HepG2 (cell line): ENCODE measurements at regions not wholly inside any gene's neighbourhood (a gene's known extent, or its start where the extent isn't known, plus 50 kb on each side); places are given as distances from the start of the nearest gene placed in this dataset.

Experiments used
- ATAC-seq: fragments of 200-7000 bp; cut with Tn5 transposase; 3 replicates; pipeline ENCODE4 v1.9.1; 2020; ENCODE audit warnings: mild to moderate bottlenecking, moderate library complexity
- BruUV-seq: library from RNA; stranded (reverse); fragments of 400-500 nt; replicated peaks from 2 replicates; lab custom pipeline; 2021; lab: Mats Ljungman, UMichigan
- CTCF ChIA-PET: fragments of 300-600 bp; formaldehyde crosslinking; extraction: SDS; loops from one replicate; lab custom pipeline; 2021; ENCODE audit warnings: low total read pairs, inconsistent platforms, low intra/inter-chr PET ratio; lab: Yijun Ruan, JAX
- POLR2A ChIA-PET: fragments of 350-600 bp; sonication (Branson Sonifier 250); formaldehyde crosslinking; loops from one replicate; lab custom pipeline; 2020; ENCODE audit warnings: antibody characterized with exemption, inconsistent platforms; lab: Yijun Ruan, JAX
- DNase-seq: peaks from one replicate; pipeline ENCODE4 v3.0.0-alpha.2; 2015; ENCODE audit warnings: low spot score
- FAIRE-seq: peaks from 3 replicates; lab custom pipeline; 2011; peaks lifted over from hg19 to GRCh38; lab: Jason Lieb, UNC
- H2AFZ ChIP-seq: one replicate; pipeline ENCODE4 v1.6.1; 2011; ENCODE audit warnings: low read length, inconsistent platforms
- H3K27ac ChIP-seq: fragments of 300-600 bp; 3 replicates; pipeline ENCODE4 v1.8.0; 2011; ENCODE audit warnings: mixed run types, mild to moderate bottlenecking, mixed read lengths, low read length, inconsistent platforms; ENCODE audit not compliant: insufficient read depth; ENCODE audit errors: extremely low read length
- H3K27me3 ChIP-seq, 2 experiments: fragments of 200-600 bp in 1 of 2; 2 replicates in 1 of 2; 3 replicates in 1 of 2; pipeline versions ENCODE4 v1.6.0 to v1.8.0; 2011; ENCODE audit warnings: low read length in 2 of 2, mild to moderate bottlenecking in 2 of 2, moderate library complexity in 2 of 2, inconsistent platforms in 1 of 2; ENCODE audit not compliant: insufficient read depth in 2 of 2, control insufficient read depth in 1 of 2
- H3K36me3 ChIP-seq, 2 experiments: fragments of 200-600 bp in 1 of 2; replicated peaks in 1 of 2; 2 replicates in 1 of 2; 3 replicates in 1 of 2; pipeline versions ENCODE4 v1.5.1 to v1.8.0; 2011; ENCODE audit warnings: low read length in 2 of 2, inconsistent platforms in 1 of 2; ENCODE audit not compliant: insufficient read depth in 2 of 2, control insufficient read depth in 1 of 2
- H3K4me1 ChIP-seq: 2 replicates; pipeline ENCODE4 v1.5.1; 2012; ENCODE audit warnings: low read length, inconsistent platforms; ENCODE audit not compliant: insufficient read depth
- H3K4me2 ChIP-seq: 2 replicates; pipeline ENCODE4 v1.6.0; 2011; ENCODE audit warnings: low read depth, low read length, inconsistent platforms
- H3K4me3 ChIP-seq, 3 experiments: fragments of 200-600 bp in 1 of 3; sonication (generic), shearing (Covaris generic) in 1 of 3; replicated peaks in 1 of 3; 2 replicates each; pipeline ENCODE4 v1.5.1; 2011 to 2016; ENCODE audit warnings: low read length in 3 of 3, inconsistent platforms in 2 of 3, low read depth in 2 of 3, mild to moderate bottlenecking in 2 of 3, control low read depth in 1 of 3, mixed read lengths in 1 of 3; ENCODE audit not compliant: insufficient read depth in 1 of 3
- H3K79me2 ChIP-seq: one replicate; pipeline ENCODE4 v1.6.1; 2011; ENCODE audit warnings: low read length, inconsistent platforms; ENCODE audit not compliant: insufficient read depth
- H3K9ac ChIP-seq: 2 replicates; pipeline ENCODE4 v1.6.0; 2011; ENCODE audit warnings: mild to moderate bottlenecking, low read depth, low read length, inconsistent platforms; ENCODE audit not compliant: insufficient read depth
- H3K9me3 ChIP-seq: 2 replicates; pipeline ENCODE4 v1.5.1; 2012; ENCODE audit warnings: mild to moderate bottlenecking, low read length
- H4K20me1 ChIP-seq: 2 replicates; pipeline ENCODE4 v1.6.0; 2011; ENCODE audit warnings: inconsistent platforms, mild to moderate bottlenecking, low read length, moderate library complexity; ENCODE audit not compliant: insufficient read depth
- ATF2 ChIP-seq: sonication (generic); formaldehyde crosslinking; IDR thresholded peaks from 2 replicates; pipeline ENCODE4 v1.4.0; 2020; ENCODE audit warnings: missing genetic modification reagents
- HNRNPLL ChIP-seq: fragments of 200-400 bp; formaldehyde crosslinking; IDR thresholded peaks from 2 replicates; pipeline ENCODE4 v1.6.1; 2017; ENCODE audit warnings: mild to moderate bottlenecking, low read depth, low read length; ENCODE audit not compliant: poor library complexity, severe bottlenecking
- HOXA9 ChIP-seq: sonication (generic); formaldehyde crosslinking; IDR thresholded peaks from 2 replicates; pipeline ENCODE4 v1.8.1; 2022; ENCODE audit warnings: missing genetic modification reagents, mild to moderate bottlenecking, moderate library complexity, borderline replicate concordance
- SMAD3 ChIP-seq: sonication (generic); formaldehyde crosslinking; IDR thresholded peaks from 2 replicates; pipeline ENCODE4 v1.4.0; 2020; ENCODE audit warnings: missing genetic modification reagents
- THAP8 ChIP-seq: sonication (generic); formaldehyde crosslinking; IDR thresholded peaks from 2 replicates; pipeline ENCODE4 v1.5.1; 2020; ENCODE audit warnings: missing genetic modification reagents, mild to moderate bottlenecking, borderline replicate concordance
- ZBTB21 ChIP-seq: sonication (generic); formaldehyde crosslinking; IDR thresholded peaks from 2 replicates; pipeline ENCODE4 v1.4.0; 2020; ENCODE audit warnings: missing genetic modification reagents
- ZBTB38 ChIP-seq: sonication (generic); formaldehyde crosslinking; IDR thresholded peaks from 2 replicates; pipeline ENCODE4 v1.5.1; 2020; ENCODE audit warnings: mild to moderate bottlenecking, missing genetic modification reagents
- ZNF451 ChIP-seq: sonication (generic); formaldehyde crosslinking; IDR thresholded peaks from 2 replicates; pipeline ENCODE4 v1.5.0; 2020; ENCODE audit warnings: mild to moderate bottlenecking, missing genetic modification reagents
- ZNF839 ChIP-seq: sonication (generic); formaldehyde crosslinking; IDR thresholded peaks from 2 replicates; pipeline ENCODE4 v1.4.0; 2020; ENCODE audit warnings: missing genetic modification reagents, mild to moderate bottlenecking, borderline replicate concordance
- ZSCAN9 ChIP-seq: IDR thresholded peaks from 2 replicates; pipeline ENCODE4 v1.6.1; 2016; ENCODE audit warnings: borderline replicate concordance
- WGBS: methylation state at CpG from one replicate; pipeline ENCODE4 v1.1.6; 2017; ENCODE audit warnings: low lambda C conversion rate; 5-methylcytosine and 5-hydroxymethylcytosine counted together
- in situ Hi-C: cut with HindIII; loops from 2 replicates; pipeline ENCODE4 v1.10.0; 2017; ENCODE audit warnings: low pct_unique_long_range_greater_than_20kb; ENCODE audit not compliant: extremely low pct_ligation_motif_present
- intact Hi-C: fragments of 100-400 bp; cut with micrococcal nuclease; formaldehyde crosslinking; loops from one replicate; pipeline ENCODE4 v1.10.0; 2022; ENCODE audit not compliant: unreplicated experiment

- H3K9ac ChIP-seq = no peak overlapping the region
- WGBS = 24% methylated on average over 6 of the region's 6 CpGs
- POLR2A ChIA-PET = no interaction called here
- H3K4me2 ChIP-seq = no peak overlapping the region
- BruUV-seq = no TSS peak
- H3K4me1 ChIP-seq = no peaks in the 10 kb centered on the region
- H3K27me3 ChIP-seq = peaks cover 0 to 18% of the 10 kb centered on the region in 2 experiments; a peak in 2 of 5 replicates
- FAIRE-seq = no peak
- no peak overlapping the region for H2AFZ ChIP-seq
- no peaks in the 10 kb centered on the region for H3K9me3 ChIP-seq
- no peaks in the 10 kb centered on the region for H3K79me2 ChIP-seq
- in situ Hi-C loops (no loop called here), intact Hi-C loops (no loop called here)
- TF ChIP-seq HOXA9 (CRISPR knock-in tag) (no peak), ZSCAN9 (CRISPR knock-in tag) (no peak), ZNF839 (CRISPR knock-in tag) (no peak), THAP8 (no peak), ZBTB21 (CRISPR knock-in tag) (no peak)
- H4K20me1 ChIP-seq = no peaks in the 10 kb centered on the region
- DNase-seq = no peak
- CTCF ChIA-PET = no interaction called here
- no peak overlapping the region for H3K4me3 ChIP-seq
- no peaks in the 10 kb centered on the region for H3K36me3 ChIP-seq
- no peak overlapping the region for H3K27ac ChIP-seq
- ATAC-seq = no peak
Observed at GRCh38 chr6:156131221-156131903, 645.8 kb upstream of the ARID1B start.

- Histone ChIP-seq H3K4me2 (no peak overlapping the region), H3K4me3 (no peak overlapping the region), H3K9me3 (no peaks in the 10 kb centered on the region), H3K27ac (no peak overlapping the region), H3K4me1 (no peaks in the 10 kb centered on the region), H2AFZ (no peak overlapping the region), H3K9ac (no peak overlapping the region), H3K36me3 (no peaks in the 10 kb centered on the region), H4K20me1 (no peaks in the 10 kb centered on the region), H3K27me3 (peaks cover 0 to 28% of the 10 kb centered on the region in 2 experiments; a peak in 3 of 5 replicates), H3K79me2 (no peaks in the 10 kb centered on the region)
- WGBS = 6% methylated on average over 5 of the region's 5 CpGs
- DNase-seq (no peak), FAIRE-seq (no peak), ATAC-seq (no peak)
- BruUV-seq = no TSS peak
- in situ Hi-C loops (no loop called here), intact Hi-C loops (no loop called here)
- CTCF ChIA-PET = no interaction called here
- POLR2A ChIA-PET = no interaction called here
- TF ChIP-seq ZBTB38 (CRISPR knock-in tag) (no peak), SMAD3 (CRISPR knock-in tag) (no peak), ATF2 (no peak), HNRNPLL (no peak), ZNF451 (CRISPR knock-in tag) (no peak)
Observed at GRCh38 chr6:156126535-156126934, 650.6 kb upstream of the ARID1B start.
